22Rv1 (cell line): ENCODE measurements at regions not wholly inside any gene's neighbourhood (a gene's known extent, or its start where the extent isn't known, plus 50 kb on each side); places are given as distances from the start of the nearest gene placed in this dataset.

ENCODE experiments used
- CTCF ChIP-seq: fragments of 450-650 bp; IDR thresholded peaks from 2 replicates; pipeline ENCODE4 v1.5.1; 2017; ENCODE audit warnings: mild to moderate bottlenecking
- ZFX ChIP-seq: fragments of 450-650 bp; IDR thresholded peaks from 2 replicates; pipeline ENCODE4 v1.6.1; 2017; ENCODE audit warnings: antibody characterized with exemption, borderline replicate concordance

DNA sequence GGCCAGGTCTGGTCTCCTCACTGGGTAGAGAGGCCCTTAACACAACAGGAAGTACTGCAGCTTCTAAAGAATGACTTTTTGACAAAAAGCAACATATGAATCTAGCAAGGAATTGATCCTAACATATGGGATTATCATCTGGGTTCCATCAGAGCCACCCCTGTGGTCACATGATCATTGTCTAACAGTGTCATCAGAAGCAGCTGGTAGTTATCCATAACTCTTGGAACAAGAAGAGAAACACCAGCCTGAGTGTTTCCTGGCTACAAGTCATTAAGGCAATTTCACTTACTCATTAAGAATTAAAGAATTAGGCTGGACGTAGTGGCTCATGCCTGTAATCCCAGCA is 219.3 kb upstream of the ARID1B start:
- TF ChIP-seq CTCF: no peak
- no peak for TF ChIP-seq ZFX
